Peyer's patch (tissue), 4 donors: ENCODE measurements at regions not wholly inside any gene's neighbourhood (a gene's known extent, or its start where the extent isn't known, plus 50 kb on each side); places are given as distances from the start of the nearest gene placed in this dataset.

Source experiments
- DNase-seq, 3 donors: peaks; one replicate each; pipeline ENCODE4 v3.0.0-alpha.2; 2017 to 2019
- H3K27ac ChIP-seq, 4 donors: fragments of 200-600 bp; sonication (generic); one replicate each; pipeline ENCODE4 v1.5.1; 2016 to 2019
- H3K27me3 ChIP-seq, 2 donors: fragments of 200-600 bp; sonication (generic); one replicate each; pipeline ENCODE4 v1.5.1; 2019
- H3K36me3 ChIP-seq, 3 donors: fragments of 200-600 bp; sonication (generic); one replicate each; pipeline ENCODE4 v1.5.1; 2016 to 2019
- H3K4me1 ChIP-seq, 4 donors: fragments of 200-600 bp; sonication (generic); one replicate each; pipeline ENCODE4 v1.5.1; 2016 to 2019
- H3K4me3 ChIP-seq, 4 donors: fragments of 200-600 bp; sonication (generic); 1 replicate in 3 of 4; 2 replicates in 1 of 4; pipeline ENCODE4 v1.5.1; 2016 to 2019; ENCODE audit warnings: mild to moderate bottlenecking in 1 of 4
- H3K9me3 ChIP-seq, 4 donors: fragments of 200-600 bp; sonication (generic); one replicate each; pipeline ENCODE4 v1.5.1; 2016 to 2019; ENCODE audit warnings: mild to moderate bottlenecking in 1 of 4
- CTCF ChIP-seq, 6 experiments: fragments of 450-650 bp in 4 of 6; fragments of 200-600 bp in 2 of 6; sonication (generic) in 1 of 6; IDR thresholded peaks; one replicate each; pipeline ENCODE4 v1.5.1; 2017 to 2019; ENCODE audit warnings: antibody characterized with exemption in 6 of 6, mild to moderate bottlenecking in 3 of 6, moderate library complexity in 1 of 6
- POLR2A ChIP-seq, 2 donors: fragments of 450-650 bp; IDR thresholded peaks; one replicate each; pipeline ENCODE4 v1.5.1; 2017; ENCODE audit warnings: antibody characterized with exemption in 2 of 2, mild to moderate bottlenecking in 2 of 2, moderate library complexity in 2 of 2

GRCh38 chr7:94195201-94195600, 191.0 kb upstream of the BET1 start:
- Histone ChIP-seq H3K4me3 (no peak overlapping the region), H3K4me1 (no peaks in the 10 kb centered on the region)

DNA sequence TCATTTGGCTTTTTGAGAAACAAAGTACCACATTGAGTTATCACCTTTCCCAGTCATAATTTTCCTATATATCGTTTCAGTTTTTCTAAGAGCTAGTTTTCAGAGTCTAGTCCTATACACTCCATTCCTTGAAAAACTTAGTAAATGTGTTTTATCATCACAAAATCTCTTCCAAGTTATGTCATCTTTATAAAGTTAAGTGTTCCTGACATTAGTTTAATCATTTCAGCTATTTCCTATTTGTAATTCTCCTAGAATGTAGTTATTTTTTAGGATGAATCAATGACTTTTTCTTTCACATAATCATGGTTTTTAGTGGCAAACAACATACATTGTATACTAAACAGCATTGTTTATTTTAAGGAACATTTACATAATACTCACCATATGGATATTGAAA, 191.7 kb upstream of the BET1 start:
- H3K27me3 ChIP-seq: no peaks in the 10 kb centered on the region
- TF ChIP-seq CTCF (IDR thresholded peaks at IDR 0.05) (no peak), POLR2A (IDR thresholded peaks at IDR 0.05) (no peak)
- H3K36me3 ChIP-seq: no peaks in the 10 kb centered on the region
- H3K4me3 ChIP-seq: no peak overlapping the region
- no peak overlapping the region for H3K27ac ChIP-seq
- no peaks in the 10 kb centered on the region for H3K4me1 ChIP-seq
- H3K9me3 ChIP-seq: no peaks in the 10 kb centered on the region
- no peak for DNase-seq

More at GRCh38 chr7:94195201-94195600, 191.0 kb upstream of the BET1 start:
- TF ChIP-seq CTCF (IDR thresholded peaks at IDR 0.05) (no peak), POLR2A (IDR thresholded peaks at IDR 0.05) (no peak)
- DNase-seq: no peak
- Histone ChIP-seq H3K27ac (no peak overlapping the region), H3K9me3 (no peaks in the 10 kb centered on the region), H3K36me3 (no peaks in the 10 kb centered on the region), H3K27me3 (no peaks in the 10 kb centered on the region)

GRCh38 chr7:94205529-94205928, 189.2 kb upstream of the COL1A2 start:
- Histone ChIP-seq H3K4me3 (no peak overlapping the region), H3K27ac (no peak overlapping the region), H3K4me1 (no peaks in the 10 kb centered on the region), H3K9me3 (no peaks in the 10 kb centered on the region), H3K36me3 (no peaks in the 10 kb centered on the region), H3K27me3 (no peaks in the 10 kb centered on the region)
- TF ChIP-seq CTCF (IDR thresholded peaks at IDR 0.05) (no peak), POLR2A (IDR thresholded peaks at IDR 0.05) (no peak)
- no peak for DNase-seq

GRCh38 chr7:94206295-94206694, 188.4 kb upstream of the COL1A2 start:
- H3K36me3 ChIP-seq: no peaks in the 10 kb centered on the region
- H3K4me1 ChIP-seq: no peaks in the 10 kb centered on the region
- H3K4me3 ChIP-seq: no peak overlapping the region
- DNase-seq: no peak
- TF ChIP-seq POLR2A (IDR thresholded peaks at IDR 0.05) (no peak), CTCF (IDR thresholded peaks at IDR 0.05) (no peak)
- H3K9me3 ChIP-seq: no peaks in the 10 kb centered on the region
- no peaks in the 10 kb centered on the region for H3K27me3 ChIP-seq
- H3K27ac ChIP-seq: no peak overlapping the region

GRCh38 chr7:94212160-94212559, 182.5 kb upstream of the COL1A2 start:
- H3K36me3 ChIP-seq: no peaks in the 10 kb centered on the region
- TF ChIP-seq CTCF (IDR thresholded peaks at IDR 0.05): no peak
- no peak for TF ChIP-seq POLR2A (IDR thresholded peaks at IDR 0.05)
- no peaks in the 10 kb centered on the region for H3K9me3 ChIP-seq
- H3K4me3 ChIP-seq: no peak overlapping the region
- DNase-seq: no peak
- no peak overlapping the region for H3K27ac ChIP-seq
- no peaks in the 10 kb centered on the region for H3K27me3 ChIP-seq
- no peaks in the 10 kb centered on the region for H3K4me1 ChIP-seq

DNA sequence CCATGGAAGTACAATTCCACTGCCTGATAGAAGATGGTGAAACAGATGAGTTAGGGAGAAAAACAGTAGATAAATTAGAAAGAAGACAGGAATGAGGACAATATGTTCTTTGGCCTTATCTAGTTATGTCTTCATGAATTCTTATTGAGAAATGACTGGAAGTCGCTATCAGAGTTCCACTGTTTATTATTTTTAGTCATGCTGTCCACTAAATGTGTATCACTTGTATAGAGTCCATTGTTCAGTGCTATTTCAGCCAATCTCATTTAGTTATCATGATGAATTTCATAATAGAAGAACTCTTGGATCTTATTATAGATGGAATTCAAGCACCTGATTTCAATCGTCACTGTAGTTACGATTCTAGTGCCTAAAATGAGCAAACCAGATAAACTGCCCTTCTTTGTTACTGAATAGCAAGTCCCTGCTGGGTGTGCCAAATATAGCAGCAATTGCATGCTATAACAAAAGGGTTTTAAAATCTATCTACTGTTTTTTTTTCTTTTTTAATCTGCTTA, 177.7 kb upstream of the COL1A2 start:
- no peaks in the 10 kb centered on the region for H3K9me3 ChIP-seq
- no peaks in the 10 kb centered on the region for H3K27me3 ChIP-seq
- no peaks in the 10 kb centered on the region for H3K4me1 ChIP-seq
- TF ChIP-seq CTCF (IDR thresholded peaks at IDR 0.05) (no peak), POLR2A (IDR thresholded peaks at IDR 0.05) (no peak)
- no peaks in the 10 kb centered on the region for H3K36me3 ChIP-seq
- no peak for DNase-seq
- no peak overlapping the region for H3K4me3 ChIP-seq
- no peak overlapping the region for H3K27ac ChIP-seq
